Mesendoderm (in vitro differentiated cells): ENCODE measurements at regions not wholly inside any gene's neighbourhood (a gene's known extent, or its start where the extent isn't known, plus 50 kb on each side); places are given as distances from the start of the nearest gene placed in this dataset.
"Not testable (repeated sequence)": the region's sequence is repeated elsewhere in the genome, so short reads cannot be mapped to it uniquely, and the experiment has no call there.

ENCODE experiments used
- DNase-seq: peaks from one replicate; pipeline ENCODE4 v3.0.0; 2013
- H2AK5ac ChIP-seq: 2 replicates; pipeline ENCODE4 v1.6.1; 2013; ENCODE audit warnings: low read length, inconsistent platforms
- H2BK120ac ChIP-seq: 2 replicates; pipeline ENCODE4 v1.6.1; 2013; ENCODE audit warnings: low read depth, mild to moderate bottlenecking, low read length, moderate library complexity, mixed read lengths
- H2BK15ac ChIP-seq: replicated peaks from 2 replicates; pipeline ENCODE4 v1.6.1; 2013; ENCODE audit warnings: low read depth, mild to moderate bottlenecking, moderate library complexity
- H2BK5ac ChIP-seq: 2 replicates; pipeline ENCODE4 v1.6.1; 2013; ENCODE audit warnings: low read length, inconsistent platforms
- H3K18ac ChIP-seq: 2 replicates; pipeline ENCODE4 v1.6.1; 2013; ENCODE audit warnings: mild to moderate bottlenecking, low read length, mixed read lengths
- H3K23ac ChIP-seq: one replicate; pipeline ENCODE4 v1.6.1; 2013; ENCODE audit warnings: low read length
- H3K27ac ChIP-seq: 2 replicates; pipeline ENCODE4 v1.5.1; 2013; ENCODE audit warnings: low read depth, mild to moderate bottlenecking, inconsistent platforms, low read length, moderate library complexity
- H3K27me3 ChIP-seq: 2 replicates; pipeline ENCODE4 v1.6.1; 2013; ENCODE audit warnings: low read length, control low read depth, mild to moderate bottlenecking, inconsistent platforms; ENCODE audit not compliant: insufficient read depth, poor library complexity
- H3K36me3 ChIP-seq: 2 replicates; pipeline ENCODE4 v1.6.1; 2013; ENCODE audit warnings: low read length, inconsistent platforms; ENCODE audit not compliant: control insufficient read depth, insufficient read depth
- H3K4ac ChIP-seq: one replicate; pipeline ENCODE4 v1.6.1; 2013; ENCODE audit warnings: low read depth, mild to moderate bottlenecking, low read length, moderate library complexity
- H3K4me1 ChIP-seq: 2 replicates; pipeline ENCODE4 v1.6.1; 2013; ENCODE audit warnings: low read depth, low read length, inconsistent platforms; ENCODE audit not compliant: control insufficient read depth
- H3K4me2 ChIP-seq: 2 replicates; pipeline ENCODE4 v1.6.1; 2013; ENCODE audit warnings: low read length
- H3K4me3 ChIP-seq: 2 replicates; pipeline ENCODE4 v1.5.1; 2013; ENCODE audit warnings: mild to moderate bottlenecking, low read length
- H3K56ac ChIP-seq: one replicate; pipeline ENCODE4 v1.6.1; 2013; ENCODE audit warnings: low read length
- H3K79me1 ChIP-seq: 2 replicates; pipeline ENCODE4 v1.6.1; 2013; ENCODE audit warnings: low read length, inconsistent platforms
- H3K79me2 ChIP-seq: 2 replicates; pipeline ENCODE4 v1.6.1; 2013; ENCODE audit warnings: mild to moderate bottlenecking, low read length; ENCODE audit not compliant: control insufficient read depth, insufficient read depth
- H3K9ac ChIP-seq: 2 replicates; pipeline ENCODE4 v1.6.1; 2013; ENCODE audit warnings: low read length, inconsistent platforms
- H4K5ac ChIP-seq: one replicate; pipeline ENCODE4 v1.6.1; 2013; ENCODE audit warnings: low read length
- H4K8ac ChIP-seq: one replicate; pipeline ENCODE4 v1.6.1; 2013; ENCODE audit warnings: low read depth, mild to moderate bottlenecking, control low read depth, low read length, moderate library complexity
- WGBS: extraction: QIAGEN DNeasy Blood & Tissue Kit; methylation state at CpG from one replicate; pipeline ENCODE4 v1.1.7; 2013; ENCODE audit warnings: low lambda C conversion rate, missing lambda C conversion rate; ENCODE audit not compliant: insufficient coverage; ENCODE audit errors: extremely low coverage; 5-methylcytosine and 5-hydroxymethylcytosine counted together

DNA sequence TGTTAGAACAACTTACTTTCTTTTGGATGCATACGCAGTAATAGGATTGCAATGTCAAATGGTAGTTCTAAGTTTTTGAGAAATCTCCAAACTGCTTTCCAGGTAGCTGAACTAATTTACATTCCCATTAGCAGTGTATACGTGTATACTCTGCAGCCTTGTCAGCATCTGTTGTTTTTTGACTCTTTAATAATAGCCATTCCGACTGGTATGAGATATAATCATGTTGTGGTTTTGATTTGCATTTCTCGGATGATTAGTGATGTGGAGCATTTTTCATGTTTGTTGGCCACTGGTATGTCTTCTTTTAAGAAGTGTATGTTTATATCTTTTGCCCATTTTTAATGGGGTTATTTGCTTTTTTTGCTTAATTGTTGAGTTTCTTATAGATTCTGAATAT lies 76.9 kb upstream of the HNRNPA1L2 start:
- H3K9ac ChIP-seq, H3K4me3 ChIP-seq, H3K79me1 ChIP-seq, H4K5ac ChIP-seq, H3K36me3 ChIP-seq, H3K23ac ChIP-seq, H4K8ac ChIP-seq, H3K4me2 ChIP-seq, H2AK5ac ChIP-seq, H3K18ac ChIP-seq, H3K4ac ChIP-seq, H2BK15ac ChIP-seq, H3K4me1 ChIP-seq, H3K56ac ChIP-seq, H2BK120ac ChIP-seq, DNase-seq, H3K79me2 ChIP-seq, H3K27ac ChIP-seq, H2BK5ac ChIP-seq, H3K27me3 ChIP-seq: not testable (repeated sequence)
- no CpG with 5 or more reads among the region's 4 CpGs for WGBS

DNA sequence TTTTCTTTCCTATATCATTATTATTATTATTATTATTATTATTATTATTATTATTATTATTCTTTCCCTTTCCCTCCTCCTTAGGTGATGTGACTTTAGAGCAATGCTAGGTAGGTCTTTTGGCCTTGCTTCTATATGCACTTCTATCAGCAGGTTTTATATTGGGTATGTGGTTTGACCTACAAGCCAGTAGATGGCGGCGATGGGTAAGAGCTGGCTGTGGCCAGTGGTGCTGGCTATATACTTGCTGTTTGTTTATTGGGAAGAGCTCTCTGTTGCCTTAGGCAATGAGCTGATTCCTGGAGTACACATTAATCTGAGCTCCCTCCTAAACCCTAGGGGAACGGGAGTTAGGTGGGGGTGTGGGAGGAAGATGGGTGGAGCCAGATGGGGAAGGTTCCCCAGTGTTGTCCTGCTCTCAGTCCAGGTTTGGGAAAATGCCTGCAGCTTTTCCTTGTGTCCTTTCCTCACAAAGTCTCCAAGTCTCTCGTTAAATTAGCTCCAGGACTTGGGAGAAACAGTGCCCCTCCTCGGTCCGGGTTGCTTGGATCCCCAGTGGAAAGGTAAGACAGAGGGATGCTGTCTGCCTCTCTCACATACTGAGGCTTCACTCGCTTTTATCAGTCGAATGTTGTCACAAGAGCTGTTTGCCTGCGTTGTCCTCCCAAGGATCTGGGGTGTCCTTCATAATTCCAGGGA lies 72.2 kb upstream of the HNRNPA1L2 start:
- H3K27me3 ChIP-seq, H3K4me3 ChIP-seq, H3K27ac ChIP-seq, H4K8ac ChIP-seq, H2BK5ac ChIP-seq, H2AK5ac ChIP-seq, H3K79me1 ChIP-seq, H3K4ac ChIP-seq, H2BK15ac ChIP-seq, H4K5ac ChIP-seq, H3K56ac ChIP-seq, H3K79me2 ChIP-seq, H3K4me2 ChIP-seq, H3K9ac ChIP-seq, H2BK120ac ChIP-seq, H3K4me1 ChIP-seq, H3K18ac ChIP-seq, H3K23ac ChIP-seq, H3K36me3 ChIP-seq: not testable (repeated sequence)
- DNase-seq, result peak; percentile 75
- no CpG with 5 or more reads among the region's 9 CpGs for WGBS

DNA sequence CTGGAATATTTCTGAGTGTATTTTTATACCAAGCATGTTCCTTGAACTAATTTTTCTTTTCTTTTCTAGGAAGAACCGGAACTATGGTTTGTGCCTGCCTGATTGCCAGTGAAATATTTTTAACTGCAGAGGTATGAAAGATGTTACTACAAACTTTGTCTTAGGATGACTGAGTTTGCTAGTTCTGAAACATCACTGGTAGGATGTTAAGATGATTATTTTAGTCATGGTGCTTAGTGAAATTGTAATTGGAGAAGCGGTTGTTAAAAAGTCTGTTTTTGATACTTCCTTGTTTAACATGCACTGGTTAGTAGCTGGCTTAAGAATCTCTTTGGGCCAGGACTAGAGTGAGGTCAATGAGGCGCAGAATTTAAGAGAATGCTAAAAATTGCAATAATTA lies 71.1 kb upstream of the HNRNPA1L2 start:
- H2BK120ac ChIP-seq, H3K27ac ChIP-seq, H3K4ac ChIP-seq, H3K4me3 ChIP-seq, H3K27me3 ChIP-seq, H3K79me2 ChIP-seq, H3K79me1 ChIP-seq, H4K8ac ChIP-seq, H3K4me2 ChIP-seq, H4K5ac ChIP-seq, H3K23ac ChIP-seq, H2BK15ac ChIP-seq, H3K18ac ChIP-seq, H3K9ac ChIP-seq, H2BK5ac ChIP-seq, H3K4me1 ChIP-seq, H3K56ac ChIP-seq, H2AK5ac ChIP-seq, DNase-seq, H3K36me3 ChIP-seq: not testable (repeated sequence)
- WGBS, result no CpG with 5 or more reads among the region's 3 CpGs

DNA sequence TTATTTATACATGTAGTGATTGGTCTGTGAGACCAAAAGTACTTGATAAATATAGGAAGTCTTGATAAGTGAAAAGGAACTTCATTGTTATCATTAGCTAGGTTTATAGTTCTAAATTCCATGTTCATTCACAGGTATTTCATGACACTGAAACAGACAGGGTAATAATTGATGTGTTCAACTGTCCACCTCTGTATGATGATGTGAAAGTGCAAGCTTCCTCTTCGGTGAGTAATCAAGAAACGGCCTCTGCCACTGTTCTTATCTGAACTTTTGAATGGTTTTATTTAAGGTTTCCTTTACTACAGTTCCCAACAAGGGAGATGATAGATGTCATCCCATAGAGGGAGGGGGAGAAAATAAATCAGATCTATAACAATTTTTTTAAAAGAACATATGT lies 59.3 kb upstream of the HNRNPA1L2 start:
- not testable (repeated sequence) for H3K4ac ChIP-seq, H3K27ac ChIP-seq, H2BK15ac ChIP-seq, H3K79me1 ChIP-seq, H3K9ac ChIP-seq, H3K4me3 ChIP-seq, H2BK120ac ChIP-seq, H2BK5ac ChIP-seq, H3K56ac ChIP-seq, H3K27me3 ChIP-seq, H2AK5ac ChIP-seq, H3K4me2 ChIP-seq, H4K8ac ChIP-seq, H3K18ac ChIP-seq, H3K79me2 ChIP-seq, H3K23ac ChIP-seq, H3K36me3 ChIP-seq, H4K5ac ChIP-seq, H3K4me1 ChIP-seq, DNase-seq
- WGBS, result no CpG with 5 or more reads among the region's 2 CpGs
